SK-N-SH treated with all-trans-retinoic acid at 6 μM for 48 hours (cell line): ENCODE measurements at regions not wholly inside any gene's neighbourhood (a gene's known extent, or its start where the extent isn't known, plus 50 kb on each side); places are given as distances from the start of the nearest gene placed in this dataset.

Source experiments
- ESRRG ChIP-seq: fragments of 250-450 bp; sonication (Bioruptor Pico); IDR thresholded peaks from 2 replicates; pipeline ENCODE4 v1.6.1; 2021; ENCODE audit warnings: mild to moderate bottlenecking
- GLIS3 ChIP-seq: fragments of 250-450 bp; sonication (Bioruptor Pico); IDR thresholded peaks from 2 replicates; pipeline ENCODE4 v1.5.0; 2020; ENCODE audit warnings: mild to moderate bottlenecking, moderate library complexity
- ISL1 ChIP-seq: fragments of 250-450 bp; sonication (Bioruptor Pico); IDR thresholded peaks from 2 replicates; pipeline ENCODE4 v2.1.2; 2022; ENCODE audit warnings: mild to moderate bottlenecking, moderate library complexity
- RARB ChIP-seq: fragments of 250-450 bp; sonication (Bioruptor Pico); IDR thresholded peaks from 2 replicates; pipeline ENCODE4 v1.8.0; 2021; ENCODE audit warnings: mild to moderate bottlenecking, moderate library complexity
- SNAI2 ChIP-seq: fragments of 250-450 bp; sonication (Bioruptor Pico); IDR thresholded peaks from 2 replicates; pipeline ENCODE4 v1.5.0; 2020; ENCODE audit warnings: mild to moderate bottlenecking, moderate library complexity
- ZFP3 ChIP-seq: fragments of 250-450 bp; sonication (Bioruptor Pico); IDR thresholded peaks from 2 replicates; pipeline ENCODE4 v1.5.0; 2020; ENCODE audit warnings: mild to moderate bottlenecking, moderate library complexity
- ZNF70 ChIP-seq: fragments of 450-650 bp; formaldehyde crosslinking; IDR thresholded peaks from 2 replicates; pipeline ENCODE4 v1.5.0; 2020; ENCODE audit warnings: mild to moderate bottlenecking, moderate library complexity
- ZNF8 ChIP-seq: fragments of 450-650 bp; formaldehyde crosslinking; IDR thresholded peaks from 2 replicates; pipeline ENCODE4 v1.5.0; 2020; ENCODE audit warnings: mild to moderate bottlenecking, moderate library complexity
- TF ChIP-seq, protein P1 (sequence below): fragments of 250-450 bp; sonication (Bioruptor Pico); IDR thresholded peaks from 2 replicates; pipeline ENCODE4 v1.5.1; 2021; ENCODE audit warnings: mild to moderate bottlenecking, moderate library complexity
- TF ChIP-seq, protein P2 (sequence below): fragments of 250-450 bp; sonication (Bioruptor Pico); IDR thresholded peaks from 2 replicates; pipeline ENCODE4 v1.8.0; 2021; ENCODE audit warnings: low read depth, mild to moderate bottlenecking, moderate library complexity, borderline replicate concordance

DNA sequence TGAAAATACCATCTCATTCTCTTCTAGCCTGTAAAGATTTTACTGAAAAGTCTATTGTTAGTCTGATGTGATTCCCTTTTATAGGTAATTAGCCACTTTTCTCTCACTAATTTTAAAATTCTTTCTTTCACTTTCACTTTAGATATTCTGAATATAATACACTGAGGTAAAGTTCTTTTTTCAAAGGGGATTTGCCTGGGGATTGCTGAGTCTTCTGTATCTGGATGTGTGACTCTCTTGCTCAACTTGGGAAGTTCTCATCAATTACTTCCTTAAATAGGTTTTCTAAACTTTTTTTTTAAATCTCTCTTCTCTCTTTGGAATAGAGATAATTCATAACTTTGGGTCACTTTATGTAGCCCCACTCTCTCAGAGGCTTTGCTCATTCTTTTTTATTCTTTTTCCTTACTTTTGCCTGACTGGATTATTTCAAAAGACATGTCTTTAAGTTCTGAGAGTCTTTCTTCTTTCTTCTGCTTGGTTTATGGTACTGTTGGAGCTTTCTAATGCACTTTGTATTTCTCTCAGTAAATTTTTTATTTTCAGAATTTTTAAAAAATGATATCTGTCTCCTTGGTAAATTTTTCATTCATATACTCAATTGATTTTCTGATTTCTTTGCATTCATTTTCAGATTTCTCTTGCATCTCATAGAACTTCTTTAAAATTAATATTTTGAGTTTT lies 55.9 kb upstream of the IL12B start:
- TF ChIP-seq RARB (no peak), ZNF8 (no peak), ESRRG (CRISPR knock-in tag) (no peak), ZFP3 (no peak), GLIS3 (CRISPR knock-in tag) (no peak), ISL1 (CRISPR knock-in tag) (no peak), ZNF70 (CRISPR knock-in tag) (no peak), SNAI2 (CRISPR knock-in tag) (no peak)
- TF ChIP-seq, protein P1, sequence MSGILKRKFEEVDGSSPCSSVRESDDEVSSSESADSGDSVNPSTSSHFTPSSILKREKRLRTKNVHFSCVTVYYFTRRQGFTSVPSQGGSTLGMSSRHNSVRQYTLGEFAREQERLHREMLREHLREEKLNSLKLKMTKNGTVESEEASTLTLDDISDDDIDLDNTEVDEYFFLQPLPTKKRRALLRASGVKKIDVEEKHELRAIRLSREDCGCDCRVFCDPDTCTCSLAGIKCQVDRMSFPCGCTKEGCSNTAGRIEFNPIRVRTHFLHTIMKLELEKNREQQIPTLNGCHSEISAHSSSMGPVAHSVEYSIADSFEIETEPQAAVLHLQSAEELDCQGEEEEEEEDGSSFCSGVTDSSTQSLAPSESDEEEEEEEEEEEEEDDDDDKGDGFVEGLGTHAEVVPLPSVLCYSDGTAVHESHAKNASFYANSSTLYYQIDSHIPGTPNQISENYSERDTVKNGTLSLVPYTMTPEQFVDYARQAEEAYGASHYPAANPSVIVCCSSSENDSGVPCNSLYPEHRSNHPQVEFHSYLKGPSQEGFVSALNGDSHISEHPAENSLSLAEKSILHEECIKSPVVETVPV (CRISPR knock-in tag): no peak
- TF ChIP-seq, protein P2, sequence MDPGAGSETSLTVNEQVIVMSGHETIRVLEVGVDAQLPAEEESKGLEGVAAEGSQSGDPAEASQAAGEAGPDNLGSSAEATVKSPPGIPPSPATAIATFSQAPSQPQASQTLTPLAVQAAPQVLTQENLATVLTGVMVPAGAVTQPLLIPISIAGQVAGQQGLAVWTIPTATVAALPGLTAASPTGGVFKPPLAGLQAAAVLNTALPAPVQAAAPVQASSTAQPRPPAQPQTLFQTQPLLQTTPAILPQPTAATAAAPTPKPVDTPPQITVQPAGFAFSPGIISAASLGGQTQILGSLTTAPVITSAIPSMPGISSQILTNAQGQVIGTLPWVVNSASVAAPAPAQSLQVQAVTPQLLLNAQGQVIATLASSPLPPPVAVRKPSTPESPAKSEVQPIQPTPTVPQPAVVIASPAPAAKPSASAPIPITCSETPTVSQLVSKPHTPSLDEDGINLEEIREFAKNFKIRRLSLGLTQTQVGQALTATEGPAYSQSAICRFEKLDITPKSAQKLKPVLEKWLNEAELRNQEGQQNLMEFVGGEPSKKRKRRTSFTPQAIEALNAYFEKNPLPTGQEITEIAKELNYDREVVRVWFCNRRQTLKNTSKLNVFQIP: no peak
